ENCODE measurements at regions not wholly inside any gene's neighbourhood (a gene's known extent, or its start where the extent isn't known, plus 50 kb on each side); places are given as distances from the start of the nearest gene placed in this dataset.

- TF ChIP-seq CTCF (IDR thresholded peaks at IDR 0.05): no peak
- H3K27me3 ChIP-seq (ENCODE audit: low read depth): no peaks in the 10 kb centered on the region
- no peaks in the 10 kb centered on the region for H3K36me3 ChIP-seq
- no peak overlapping the region for H3K27ac ChIP-seq
- DNase-seq: no peak
- no peaks in the 10 kb centered on the region for H3K9me3 ChIP-seq
- no peaks in the 10 kb centered on the region for H3K4me1 ChIP-seq
- H3K4me3 ChIP-seq: no peak overlapping the region
- intact Hi-C loops (cut with DNase I): no loop called here
- no peak for ATAC-seq
Observed at GRCh38 chr1:213409208-213409631, 358.2 kb downstream of the RPS6KC1 start.

- DNase-seq (no peak), ATAC-seq (no peak)
- Histone ChIP-seq H3K4me3 (no peak overlapping the region), H3K27ac (no peak overlapping the region), H3K27me3 (ENCODE audit: low read depth) (no peaks in the 10 kb centered on the region), H3K4me1 (no peaks in the 10 kb centered on the region), H3K36me3 (no peaks in the 10 kb centered on the region), H3K9me3 (no peaks in the 10 kb centered on the region)
- TF ChIP-seq CTCF (IDR thresholded peaks at IDR 0.05): no peak
- intact Hi-C loops (cut with DNase I): no loop called here
Observed at GRCh38 chr1:213409971-213410370, 358.9 kb downstream of the RPS6KC1 start.

- DNase-seq: no peak
- ATAC-seq: no peak
- no peak overlapping the region for H3K4me3 ChIP-seq
- H3K4me1 ChIP-seq: no peaks in the 10 kb centered on the region
- intact Hi-C loops (cut with DNase I): no loop called here
- no peaks in the 10 kb centered on the region for H3K36me3 ChIP-seq
- H3K27ac ChIP-seq: no peak overlapping the region
- H3K27me3 ChIP-seq (ENCODE audit: low read depth): no peaks in the 10 kb centered on the region
- no peaks in the 10 kb centered on the region for H3K9me3 ChIP-seq
- TF ChIP-seq CTCF (IDR thresholded peaks at IDR 0.05): no peak
Observed at GRCh38 chr1:213414346-213414745, 363.3 kb downstream of the RPS6KC1 start.

DNA sequence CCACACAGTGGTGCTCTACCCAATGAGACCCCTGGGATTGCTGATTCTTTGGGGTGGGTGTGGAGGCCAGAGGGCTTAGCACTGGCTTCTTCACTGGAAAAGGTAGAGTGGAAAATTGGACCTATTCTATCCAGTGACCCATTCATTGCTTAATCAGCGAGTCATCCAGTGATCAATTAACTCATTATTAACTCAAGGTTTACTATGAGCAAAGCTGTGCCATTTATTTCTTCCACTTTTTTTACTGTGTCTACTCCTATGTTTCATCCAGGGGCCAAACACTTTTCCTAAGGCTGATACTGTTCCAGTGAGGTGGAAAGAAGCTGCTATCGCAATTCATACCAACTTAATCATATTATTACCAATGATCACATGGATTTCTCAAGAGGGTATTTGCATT is 363.9 kb downstream of the RPS6KC1 start:
- TF ChIP-seq CTCF (IDR thresholded peaks at IDR 0.05): no peak
- DNase-seq: no peak
- Histone ChIP-seq H3K36me3 (no peaks in the 10 kb centered on the region), H3K27ac (no peak overlapping the region), H3K4me3 (no peak overlapping the region), H3K27me3 (ENCODE audit: low read depth) (no peaks in the 10 kb centered on the region), H3K9me3 (no peaks in the 10 kb centered on the region), H3K4me1 (no peaks in the 10 kb centered on the region)
- intact Hi-C loops (cut with DNase I): no loop called here
- no peak for ATAC-seq

GRCh38 chr1:213415691-213416380 is 364.8 kb downstream of the RPS6KC1 start:
- Histone ChIP-seq H3K9me3 (no peaks in the 10 kb centered on the region), H3K4me1 (no peaks in the 10 kb centered on the region), H3K27ac (no peak overlapping the region), H3K27me3 (ENCODE audit: low read depth) (no peaks in the 10 kb centered on the region), H3K36me3 (no peaks in the 10 kb centered on the region), H3K4me3 (no peak overlapping the region)
- TF ChIP-seq CTCF (IDR thresholded peaks at IDR 0.05): no peak
- DNase-seq: no peak
- no peak for ATAC-seq
- intact Hi-C loops (cut with DNase I): no loop called here

All from lower lobe of right lung (tissue), 2 donors.